ENCODE measurements at regions not wholly inside any gene's neighbourhood (a gene's known extent, or its start where the extent isn't known, plus 50 kb on each side); places are given as distances from the start of the nearest gene placed in this dataset.

- no peak for TF ChIP-seq EZH2 (IDR thresholded peaks at IDR 0.05; ENCODE audit: low read length, unreplicated experiment)
- TF ChIP-seq CTCF (conservative IDR thresholded peaks at IDR 0.05; ENCODE audit: low read depth, low read length) = no peak
- no peak for TF ChIP-seq EZH2phosphoT487 (IDR thresholded peaks at IDR 0.05; ENCODE audit: borderline replicate concordance, low read length)
Observed at GRCh38 chr2:183592271-183592670, 468.0 kb downstream of the NUP35 start.
